GM23338 (cell line): ENCODE measurements at regions not wholly inside any gene's neighbourhood (a gene's known extent, or its start where the extent isn't known, plus 50 kb on each side); places are given as distances from the start of the nearest gene placed in this dataset.

Experiments
- ATAC-seq: fragments of 200-7000 bp; cut with Tn5 transposase; 3 replicates; pipeline ENCODE4 v1.9.1; 2020
- DNase-seq: peaks from one replicate; pipeline ENCODE4 v3.0.0-alpha.2; 2015; ENCODE audit warnings: low spot score
- H2AFZ ChIP-seq: fragments of 200-600 bp; sonication (generic); 2 replicates; pipeline ENCODE4 v1.8.0; 2016; ENCODE audit warnings: antibody characterized with exemption, mild to moderate bottlenecking, moderate library complexity
- H3F3A ChIP-seq: fragments of 200-600 bp; sonication (generic); replicated peaks from 2 replicates; pipeline ENCODE4 v1.8.0; 2017; ENCODE audit warnings: antibody characterized with exemption, mixed run types, low read depth
- H3K27ac ChIP-seq: fragments of 200-600 bp; sonication (generic); 2 replicates; pipeline ENCODE4 v1.6.1; 2016; ENCODE audit warnings: low read depth
- H3K27me3 ChIP-seq: fragments of 200-600 bp; sonication (generic); 2 replicates; pipeline ENCODE4 v1.8.0; 2016; ENCODE audit warnings: mild to moderate bottlenecking, mixed run types, moderate library complexity; ENCODE audit not compliant: insufficient read depth
- H3K36me3 ChIP-seq: fragments of 200-600 bp; sonication (generic); 2 replicates; pipeline ENCODE4 v1.8.0; 2016; ENCODE audit warnings: mild to moderate bottlenecking; ENCODE audit not compliant: insufficient read depth
- H3K4me1 ChIP-seq: fragments of 200-600 bp; sonication (generic); 2 replicates; pipeline ENCODE4 v1.8.0; 2016; ENCODE audit warnings: mild to moderate bottlenecking, moderate library complexity; ENCODE audit not compliant: insufficient read depth
- H3K4me2 ChIP-seq: fragments of 200-600 bp; sonication (generic); 2 replicates; pipeline ENCODE4 v1.7.1; 2017; ENCODE audit warnings: mixed run types
- H3K4me3 ChIP-seq: fragments of 200-600 bp; sonication (generic); 2 replicates; pipeline ENCODE4 v1.6.1; 2016; ENCODE audit warnings: mixed run types
- H3K79me2 ChIP-seq: fragments of 200-600 bp; sonication (generic); replicated peaks from 2 replicates; pipeline ENCODE4 v1.8.0; 2017; ENCODE audit warnings: mild to moderate bottlenecking; ENCODE audit not compliant: insufficient read depth
- H3K9me2 ChIP-seq: fragments of 200-600 bp; sonication (generic); 2 replicates; pipeline ENCODE4 v1.8.0; 2017; ENCODE audit not compliant: insufficient read depth
- H4K20me1 ChIP-seq: fragments of 200-600 bp; sonication (generic); replicated peaks from 2 replicates; pipeline ENCODE4 v1.8.0; 2017; ENCODE audit warnings: mild to moderate bottlenecking; ENCODE audit not compliant: insufficient read depth
- H3K27ac Mint-ChIP-seq: 2 replicates; pipeline ENCODE4 v1.8.0; 2020; ENCODE audit warnings: inconsistent platforms, mild to moderate bottlenecking, moderate library complexity, mixed read lengths
- H3K27me3 Mint-ChIP-seq: 3 replicates; pipeline ENCODE4 v1.8.0; 2022; ENCODE audit warnings: low read depth, mild to moderate bottlenecking, moderate library complexity, mixed read lengths, inconsistent platforms; ENCODE audit not compliant: insufficient read depth, poor library complexity
- H3K36me3 Mint-ChIP-seq: 3 replicates; pipeline ENCODE4 v1.8.0; 2021; ENCODE audit warnings: low read depth, mild to moderate bottlenecking, inconsistent platforms, moderate library complexity, mixed read lengths
- H3K4me1 Mint-ChIP-seq: 3 replicates; pipeline ENCODE4 v1.8.0; 2020; ENCODE audit warnings: mild to moderate bottlenecking, inconsistent platforms, mixed read lengths
- H3K4me3 Mint-ChIP-seq: 3 replicates; pipeline ENCODE4 v1.8.0; 2021; ENCODE audit warnings: moderate library complexity, mild to moderate bottlenecking, inconsistent platforms, mixed read lengths
- H3K9me3 Mint-ChIP-seq: 3 replicates; pipeline ENCODE4 v1.8.0; 2020; ENCODE audit warnings: moderate library complexity, mild to moderate bottlenecking, inconsistent platforms, mixed read lengths
- CREB1 ChIP-seq: fragments of 250-450 bp; sonication (Bioruptor Pico); IDR thresholded peaks from 2 replicates; pipeline ENCODE4 v1.5.0; 2020; ENCODE audit warnings: low read depth, mild to moderate bottlenecking, moderate library complexity
- ETS1 ChIP-seq: IDR thresholded peaks from 2 replicates; pipeline ENCODE4 v1.6.1; 2016; ENCODE audit warnings: antibody characterized with exemption
- EZH2 ChIP-seq: fragments of 200-600 bp; sonication (generic); IDR thresholded peaks from one replicate; pipeline ENCODE4 v1.8.0; 2017; ENCODE audit warnings: antibody characterized with exemption, mild to moderate bottlenecking, low read depth; ENCODE audit not compliant: unreplicated experiment
- JUNB ChIP-seq: IDR thresholded peaks from one replicate; pipeline ENCODE4 v1.6.1; 2016; ENCODE audit warnings: antibody characterized with exemption; ENCODE audit not compliant: unreplicated experiment
- NANOG ChIP-seq: IDR thresholded peaks from 2 replicates; pipeline ENCODE4 v1.6.1; 2016; ENCODE audit warnings: antibody characterized with exemption, borderline replicate concordance
- REST ChIP-seq: IDR thresholded peaks from one replicate; pipeline ENCODE4 v1.6.1; 2018; ENCODE audit warnings: antibody characterized with exemption; ENCODE audit not compliant: unreplicated experiment
- STAT1 ChIP-seq: IDR thresholded peaks from one replicate; pipeline ENCODE4 v1.6.1; 2016; ENCODE audit warnings: antibody characterized with exemption; ENCODE audit not compliant: unreplicated experiment
- ZNF114 ChIP-seq: fragments of 250-450 bp; sonication (Bioruptor Pico); IDR thresholded peaks from 2 replicates; pipeline ENCODE4 v1.5.0; 2020; ENCODE audit warnings: mild to moderate bottlenecking, moderate library complexity
- ZNF331 ChIP-seq: fragments of 250-450 bp; sonication (Bioruptor Pico); IDR thresholded peaks from 2 replicates; pipeline ENCODE4 v1.5.0; 2020; ENCODE audit warnings: low read depth, mild to moderate bottlenecking, moderate library complexity
- ZNF462 ChIP-seq: fragments of 250-450 bp; sonication (Bioruptor Pico); IDR thresholded peaks from 2 replicates; pipeline ENCODE4 v1.5.0; 2020; ENCODE audit warnings: mild to moderate bottlenecking, moderate library complexity

- TF ChIP-seq ZNF462 (CRISPR knock-in tag): no peak
These were observed 1009.9 kb upstream of the SEMA6D start (continued) for GRCh38 chr15:46707452-46707851.

- Histone ChIP-seq H3K79me2 (no peaks in the 10 kb centered on the region), H2AFZ (no peak overlapping the region), H3K4me1 (no peaks in the 10 kb centered on the region), H3K4me2 (no peak overlapping the region), H3K36me3 (no peaks in the 10 kb centered on the region), H3K4me3 (no peak overlapping the region), H4K20me1 (no peaks in the 10 kb centered on the region), H3K27me3 (no peaks in the 10 kb centered on the region), H3K9me2 (peaks cover 6% of the 10 kb centered on the region), H3F3A (no peaks in the 10 kb centered on the region), H3K27ac (no peak overlapping the region)
- Mint-ChIP-seq H3K27me3 (no peaks in the 10 kb centered on the region), H3K4me3 (no peak overlapping the region), H3K4me1 (no peaks in the 10 kb centered on the region), H3K27ac (no peak overlapping the region), H3K36me3 (peaks cover 6% of the 10 kb centered on the region), H3K9me3 (peaks cover 60% of the 10 kb centered on the region)
- TF ChIP-seq ZNF114: no peak
- no peak for TF ChIP-seq CREB1
- no peak for TF ChIP-seq ZNF331 (CRISPR knock-in tag)
- DNase-seq: no peak
- no peak for ATAC-seq
These were observed 1009.1 kb upstream of the SEMA6D start for GRCh38 chr15:46708226-46708625.

GRCh38 chr15:46709460-46710083 lies 1007.7 kb upstream of the SEMA6D start:
- ATAC-seq: no peak
- no peak for TF ChIP-seq STAT1
- no peak for TF ChIP-seq EZH2
- no peak for TF ChIP-seq NANOG
- no peak for TF ChIP-seq ZNF114
- TF ChIP-seq JUNB: no peak
- no peak for TF ChIP-seq ETS1
- no peak for TF ChIP-seq REST

More at GRCh38 chr15:46709460-46710083, 1007.7 kb upstream of the SEMA6D start:
- Mint-ChIP-seq H3K9me3 (peaks cover 62% of the 10 kb centered on the region), H3K4me1 (no peaks in the 10 kb centered on the region), H3K36me3 (peaks cover 6% of the 10 kb centered on the region), H3K27me3 (no peaks in the 10 kb centered on the region), H3K27ac (no peak overlapping the region), H3K4me3 (no peak overlapping the region)
- no peaks in the 10 kb centered on the region for H3K36me3 ChIP-seq
- peaks cover 6% of the 10 kb centered on the region for H3K9me2 ChIP-seq
- no peaks in the 10 kb centered on the region for H4K20me1 ChIP-seq
- H3K4me2 ChIP-seq: no peak overlapping the region
- no peak overlapping the region for H3K27ac ChIP-seq
- H2AFZ ChIP-seq: no peak overlapping the region
- no peaks in the 10 kb centered on the region for H3K79me2 ChIP-seq
- H3K4me3 ChIP-seq: no peak overlapping the region
- DNase-seq: no peak
- H3K27me3 ChIP-seq: no peaks in the 10 kb centered on the region
- no peaks in the 10 kb centered on the region for H3F3A ChIP-seq
- no peaks in the 10 kb centered on the region for H3K4me1 ChIP-seq
